Hepatic stellate cell (primary cell): ENCODE measurements at regions not wholly inside any gene's neighbourhood (a gene's known extent, or its start where the extent isn't known, plus 50 kb on each side); places are given as distances from the start of the nearest gene placed in this dataset.
"Not testable (repeated sequence)": the region's sequence is repeated elsewhere in the genome, so short reads cannot be mapped to it uniquely, and the experiment has no call there.

ENCODE experiments used
- DNase-seq: peaks from one replicate; pipeline ENCODE4 v3.0.0; 2011; ENCODE audit warnings: low spot score

- not testable (repeated sequence) for DNase-seq
Observed at GRCh38 chr14:83298016-83298415, 1764.4 kb upstream of the SEL1L start.

GRCh38 chr14:83300476-83301064, 1766.9 kb upstream of the SEL1L start:
- no peak for DNase-seq

- DNase-seq: no peak
Observed at GRCh38 chr14:83301791-83302190, 1768.1 kb upstream of the SEL1L start.

DNA sequence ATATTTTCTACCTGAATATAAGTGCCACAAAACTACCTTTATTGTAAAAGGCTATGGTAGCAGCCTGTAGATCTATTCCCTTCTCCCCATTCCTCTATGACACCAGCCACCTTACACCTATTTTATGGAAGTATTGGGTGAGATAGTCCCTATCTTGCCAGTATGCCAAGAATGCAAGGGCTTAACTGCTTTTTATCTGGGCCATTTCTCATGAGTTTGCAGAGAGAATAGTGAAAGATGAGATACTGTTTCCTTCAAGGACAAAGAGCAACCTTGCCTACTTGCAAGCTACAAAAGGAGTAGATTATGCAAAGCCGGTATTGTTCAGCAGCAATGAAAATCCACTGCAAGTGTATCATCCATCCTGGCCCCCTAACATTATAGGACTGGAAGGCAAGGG, 1775.6 kb upstream of the SEL1L start:
- no peak for DNase-seq

DNA sequence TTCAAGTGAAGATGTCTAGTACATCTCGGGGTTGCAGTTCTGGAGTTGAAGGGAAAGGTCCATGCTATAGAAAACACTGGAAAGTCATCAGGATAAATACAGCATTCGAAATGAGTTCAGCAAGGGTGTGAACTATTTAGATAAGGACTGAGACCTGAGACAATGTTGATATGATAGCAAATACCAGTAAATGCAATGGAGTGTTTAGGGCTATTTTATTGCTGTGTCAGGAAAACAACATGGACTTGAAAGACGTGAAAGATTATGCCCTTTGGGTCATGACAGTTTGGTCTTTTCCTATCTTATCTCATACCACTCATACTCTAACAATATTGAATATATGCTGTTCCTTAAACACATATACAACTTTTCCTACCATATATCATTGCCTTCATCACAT, 1776.2 kb upstream of the SEL1L start:
- no peak for DNase-seq

- no peak for DNase-seq
Observed at GRCh38 chr14:83312511-83312910, 1778.9 kb upstream of the SEL1L start.

- no peak for DNase-seq
Observed at GRCh38 chr14:83314764-83315163, 1781.1 kb upstream of the SEL1L start.

GRCh38 chr14:83316356-83316755, 1782.7 kb upstream of the SEL1L start:
- DNase-seq: no peak

- DNase-seq: no peak
Observed at GRCh38 chr14:83320837-83321236, 1787.2 kb upstream of the SEL1L start.

DNA sequence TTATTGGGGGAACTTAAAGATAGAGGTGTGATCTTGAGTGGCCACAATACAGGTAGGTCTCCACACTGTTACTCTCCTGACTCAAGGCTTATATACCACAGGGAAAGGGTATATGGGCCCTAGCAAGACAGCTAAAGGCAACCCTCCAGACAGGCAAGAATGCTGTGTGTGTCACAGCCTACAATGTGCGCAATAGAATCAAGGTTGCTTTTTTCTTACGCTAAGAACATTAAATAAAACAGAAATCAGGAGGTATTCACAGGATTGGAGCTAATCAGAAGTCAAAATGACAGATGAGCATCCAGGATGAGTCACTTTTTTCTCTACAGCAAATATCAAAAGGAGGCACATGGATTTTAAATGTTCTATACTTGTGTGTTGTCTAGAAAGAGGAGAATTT, 1797.9 kb upstream of the SEL1L start:
- DNase-seq: no peak

- DNase-seq: no peak
Observed at GRCh38 chr14:83342590-83342989, 1808.9 kb upstream of the SEL1L start.

DNA sequence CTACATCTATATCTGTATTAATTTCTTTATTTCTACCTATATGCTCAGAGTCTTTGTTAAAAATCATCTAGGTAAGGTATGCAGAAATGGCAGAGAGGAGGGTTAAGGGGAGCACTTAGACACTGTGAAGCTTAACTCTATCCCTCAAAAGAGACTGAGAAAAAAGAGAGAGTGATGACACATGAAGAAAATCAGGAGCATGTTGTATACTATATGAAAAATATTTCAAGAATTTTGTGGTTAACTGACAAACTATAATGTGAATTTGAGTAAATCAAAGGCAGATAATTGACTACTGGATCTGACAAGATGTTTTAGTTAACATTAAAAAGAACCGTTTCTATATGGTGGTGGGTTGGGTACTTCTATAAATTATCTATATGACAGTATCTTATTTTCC, 1814.2 kb upstream of the SEL1L start:
- no peak for DNase-seq

- no peak for DNase-seq
Observed at GRCh38 chr14:83355609-83356008, 1822.0 kb upstream of the SEL1L start.

- no peak for DNase-seq
Observed at GRCh38 chr14:83356080-83356479, 1822.4 kb upstream of the SEL1L start.

DNA sequence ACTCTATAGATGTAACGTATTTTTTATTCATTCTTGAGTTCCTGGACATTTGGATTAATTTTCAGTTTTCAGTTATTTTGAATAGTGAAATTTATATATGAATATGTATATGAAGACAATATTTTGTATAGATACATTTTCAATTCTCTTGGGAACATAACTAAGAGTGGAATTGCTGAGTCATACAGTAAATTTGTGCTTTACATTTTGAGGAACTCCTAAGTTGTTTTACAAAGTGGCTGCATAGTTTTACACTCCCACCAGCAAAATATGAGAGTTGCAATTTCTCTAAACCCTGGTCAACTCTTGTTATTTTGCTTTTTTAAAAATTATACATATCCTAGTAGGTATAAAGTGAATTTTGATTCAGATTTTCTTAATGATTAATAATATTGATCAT, 1838.6 kb upstream of the SEL1L start:
- no peak for DNase-seq

GRCh38 chr14:83379436-83379835, 1845.8 kb upstream of the SEL1L start:
- DNase-seq: no peak

GRCh38 chr14:83384253-83384652, 1850.6 kb upstream of the SEL1L start:
- no peak for DNase-seq

- DNase-seq: no peak
Observed at GRCh38 chr14:83395321-83395720, 1861.7 kb upstream of the SEL1L start.

- DNase-seq: no peak
Observed at GRCh38 chr14:83416476-83416875, 1882.8 kb upstream of the SEL1L start.

DNA sequence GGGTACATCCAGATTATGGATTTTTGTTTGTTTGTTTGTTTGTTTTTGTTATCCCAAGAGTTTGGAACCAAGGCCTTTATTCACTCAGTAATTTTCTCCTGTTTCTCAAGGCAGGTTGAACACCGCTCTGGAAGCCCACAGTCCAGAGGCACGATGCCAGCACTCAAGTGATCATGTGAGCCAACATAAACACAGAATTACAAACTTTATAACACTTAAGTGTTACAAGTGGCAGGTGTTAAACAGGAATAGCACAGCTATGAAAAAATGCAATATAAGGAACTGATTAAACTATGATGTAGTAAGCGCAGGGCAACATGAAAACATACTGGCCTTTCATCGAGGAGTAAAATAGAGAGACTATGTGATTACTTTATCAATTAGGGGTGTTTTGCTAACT, 1885.8 kb upstream of the SEL1L start:
- DNase-seq: no peak

DNA sequence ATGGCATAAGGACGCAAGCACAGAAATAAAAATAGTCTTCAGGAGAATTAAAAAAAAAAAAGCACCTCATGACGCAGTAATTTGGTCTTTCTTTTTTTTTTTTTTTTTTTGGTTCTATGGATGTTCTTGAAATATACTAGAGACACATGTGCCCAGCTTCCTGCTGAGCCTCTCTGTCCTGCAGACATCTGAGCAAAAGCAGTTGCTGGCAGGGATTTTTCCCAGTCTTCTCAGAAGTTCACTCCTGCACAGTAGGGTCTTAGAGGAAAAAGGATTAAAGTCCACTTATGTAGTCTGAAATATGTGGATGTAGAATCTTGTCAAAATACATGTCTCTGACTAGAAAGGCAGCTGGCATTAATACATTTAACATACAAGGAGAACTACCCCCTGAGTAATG, 1888.1 kb upstream of the SEL1L start:
- DNase-seq: no peak

DNA sequence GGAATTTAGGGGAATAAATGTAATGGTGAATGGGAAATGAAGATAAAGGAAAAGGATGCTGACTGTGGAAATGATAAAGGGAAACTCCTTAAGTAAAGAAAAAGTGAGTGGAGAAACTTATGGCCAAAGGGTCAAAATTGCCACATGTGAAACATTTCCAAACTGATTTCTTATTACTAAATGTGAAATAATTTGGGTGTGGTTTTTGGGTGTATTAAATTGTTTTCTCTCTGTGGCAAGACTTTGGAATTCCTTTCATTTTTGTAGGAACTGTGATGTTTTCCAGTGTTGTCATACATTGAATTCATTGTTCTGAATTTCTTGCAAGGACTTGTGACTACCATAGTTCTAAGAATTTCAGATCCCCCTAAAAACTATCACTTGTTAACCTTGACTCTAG, 1891.5 kb upstream of the SEL1L start:
- no peak for DNase-seq

GRCh38 chr14:83425706-83426105, 1892.1 kb upstream of the SEL1L start:
- no peak for DNase-seq

- no peak for DNase-seq
Observed at GRCh38 chr14:83433618-83434017, 1900.0 kb upstream of the SEL1L start.

DNA sequence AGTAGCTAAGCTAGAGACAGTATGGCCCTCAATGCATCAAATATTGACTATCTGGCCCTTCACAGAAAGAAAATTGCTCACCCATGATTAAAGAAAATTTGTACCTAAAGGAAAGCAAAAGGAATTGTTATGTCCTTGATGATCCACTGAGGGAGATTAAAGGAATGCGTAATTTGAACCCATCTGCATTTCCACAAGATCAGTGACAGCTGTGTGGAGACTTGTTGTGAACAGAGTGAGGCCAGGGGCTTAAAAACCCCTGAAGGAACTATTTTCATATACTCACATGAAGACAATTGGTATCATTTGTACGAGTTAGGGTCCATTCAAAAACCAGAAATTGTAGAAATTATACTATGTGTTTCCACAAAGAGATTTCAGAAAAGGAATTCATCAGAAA, 1908.1 kb upstream of the SEL1L start:
- DNase-seq: no peak
